ENCODE measurements at regions not wholly inside any gene's neighbourhood (a gene's known extent, or its start where the extent isn't known, plus 50 kb on each side); places are given as distances from the start of the nearest gene placed in this dataset.

DNA sequence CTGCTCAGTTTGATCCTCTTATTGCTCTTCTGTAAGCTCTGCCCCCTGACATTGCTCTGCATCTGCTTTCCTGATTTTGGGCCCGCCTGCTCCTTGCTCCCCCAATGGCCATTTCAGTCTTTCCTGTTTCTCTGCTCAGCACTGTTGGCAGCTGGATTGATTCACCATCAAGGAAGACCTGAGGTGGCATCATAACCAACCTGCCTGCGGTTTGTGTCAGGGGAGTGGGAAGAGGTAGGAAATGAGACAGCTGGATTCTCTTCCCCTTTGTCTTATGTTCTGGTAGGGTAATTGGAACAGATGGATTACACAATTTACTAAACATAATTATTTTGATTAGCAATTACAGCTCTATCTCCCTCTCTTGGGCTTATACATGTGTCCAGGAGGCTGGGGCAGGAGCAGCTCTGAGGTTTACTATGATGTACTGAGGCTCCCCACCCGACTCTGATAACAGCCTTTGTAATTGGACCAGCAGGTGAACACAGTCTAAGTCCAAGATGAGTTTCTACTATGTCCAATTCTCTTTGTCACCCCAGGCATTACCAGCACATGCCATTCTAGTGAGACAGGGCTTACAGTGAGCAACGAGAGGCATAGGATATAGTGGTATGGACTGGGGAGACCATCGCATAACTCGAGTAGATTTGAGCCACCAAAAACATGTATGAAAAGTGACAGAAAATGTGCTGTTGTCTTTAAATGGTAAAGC is 151.8 kb upstream of the MMADHC start:
- Histone ChIP-seq H3K36me3 (ENCODE audit: insufficient read depth, low read length) (no peaks in the 10 kb centered on the region), H3K4me3 (ENCODE audit: low read depth, low read length, poor library complexity, severe bottlenecking) (no peak overlapping the region), H3K27me3 (ENCODE audit: insufficient read depth, low read length) (no peaks in the 10 kb centered on the region), H4K20me1 (ENCODE audit: insufficient read depth, low read length) (no peaks in the 10 kb centered on the region), H3K9me2 (ENCODE audit: low read depth, low read length) (no peaks in the 10 kb centered on the region), H3F3A (ENCODE audit: insufficient read depth, low read length) (no peaks in the 10 kb centered on the region), H3K4me1 (ENCODE audit: insufficient read depth, low read length, severe bottlenecking) (no peaks in the 10 kb centered on the region), H3K9ac (ENCODE audit: low read length) (no peak overlapping the region), H3K4me2 (ENCODE audit: low read length) (no peak overlapping the region), H3K79me2 (ENCODE audit: insufficient read depth, low read length) (no peaks in the 10 kb centered on the region), H3K9me3 (ENCODE audit: low read length) (no peaks in the 10 kb centered on the region), H3K27ac (ENCODE audit: low read depth, low read length, poor library complexity, severe bottlenecking) (no peak overlapping the region), H2AFZ (ENCODE audit: low read length) (no peak overlapping the region)
- TF ChIP-seq, protein P1, sequence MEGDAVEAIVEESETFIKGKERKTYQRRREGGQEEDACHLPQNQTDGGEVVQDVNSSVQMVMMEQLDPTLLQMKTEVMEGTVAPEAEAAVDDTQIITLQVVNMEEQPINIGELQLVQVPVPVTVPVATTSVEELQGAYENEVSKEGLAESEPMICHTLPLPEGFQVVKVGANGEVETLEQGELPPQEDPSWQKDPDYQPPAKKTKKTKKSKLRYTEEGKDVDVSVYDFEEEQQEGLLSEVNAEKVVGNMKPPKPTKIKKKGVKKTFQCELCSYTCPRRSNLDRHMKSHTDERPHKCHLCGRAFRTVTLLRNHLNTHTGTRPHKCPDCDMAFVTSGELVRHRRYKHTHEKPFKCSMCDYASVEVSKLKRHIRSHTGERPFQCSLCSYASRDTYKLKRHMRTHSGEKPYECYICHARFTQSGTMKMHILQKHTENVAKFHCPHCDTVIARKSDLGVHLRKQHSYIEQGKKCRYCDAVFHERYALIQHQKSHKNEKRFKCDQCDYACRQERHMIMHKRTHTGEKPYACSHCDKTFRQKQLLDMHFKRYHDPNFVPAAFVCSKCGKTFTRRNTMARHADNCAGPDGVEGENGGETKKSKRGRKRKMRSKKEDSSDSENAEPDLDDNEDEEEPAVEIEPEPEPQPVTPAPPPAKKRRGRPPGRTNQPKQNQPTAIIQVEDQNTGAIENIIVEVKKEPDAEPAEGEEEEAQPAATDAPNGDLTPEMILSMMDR (IDR thresholded peaks at IDR 0.05; ENCODE audit: low read length), result no peak

DNA sequence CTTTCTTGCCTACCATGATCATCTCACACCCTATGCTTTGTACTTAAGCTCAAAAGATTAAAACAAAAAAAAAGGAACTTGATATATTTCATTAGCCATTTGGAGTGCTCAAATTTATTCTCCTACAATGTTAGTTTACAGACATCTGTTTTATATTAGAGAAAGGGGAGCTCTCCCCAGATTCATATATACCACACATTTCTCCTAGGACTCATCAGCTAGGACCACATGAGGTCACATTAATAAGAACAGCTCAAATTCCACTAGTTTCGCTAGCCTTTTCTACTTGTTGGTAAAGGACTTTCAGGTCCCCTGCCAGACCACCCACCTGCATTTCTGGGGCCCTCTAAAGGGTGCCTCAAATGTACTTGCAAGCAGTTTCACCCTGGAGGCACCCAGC is 151.2 kb upstream of the MMADHC start:
- H3K79me2 ChIP-seq (ENCODE audit: insufficient read depth, low read length), result no peaks in the 10 kb centered on the region
- no peaks in the 10 kb centered on the region for H3K9me2 ChIP-seq (ENCODE audit: low read depth, low read length)
- no peak overlapping the region for H3K9ac ChIP-seq (ENCODE audit: low read length)
- no peaks in the 10 kb centered on the region for H3F3A ChIP-seq (ENCODE audit: insufficient read depth, low read length)
- no peak overlapping the region for H2AFZ ChIP-seq (ENCODE audit: low read length)
- no peak overlapping the region for H3K27ac ChIP-seq (ENCODE audit: low read depth, low read length, poor library complexity, severe bottlenecking)
- H3K27me3 ChIP-seq (ENCODE audit: insufficient read depth, low read length), result no peaks in the 10 kb centered on the region
- no peaks in the 10 kb centered on the region for H4K20me1 ChIP-seq (ENCODE audit: insufficient read depth, low read length)
- no peaks in the 10 kb centered on the region for H3K36me3 ChIP-seq (ENCODE audit: insufficient read depth, low read length)
- H3K9me3 ChIP-seq (ENCODE audit: low read length), result no peaks in the 10 kb centered on the region
- no peak overlapping the region for H3K4me2 ChIP-seq (ENCODE audit: low read length)
- TF ChIP-seq, protein P1 (IDR thresholded peaks at IDR 0.05; ENCODE audit: low read length), result no peak
- TF ChIP-seq EZH2 (IDR thresholded peaks at IDR 0.05; ENCODE audit: borderline replicate concordance, low read length), result no peak
- H3K4me3 ChIP-seq (ENCODE audit: low read depth, low read length, poor library complexity, severe bottlenecking), result no peak overlapping the region
- no peaks in the 10 kb centered on the region for H3K4me1 ChIP-seq (ENCODE audit: insufficient read depth, low read length, severe bottlenecking)

DNA sequence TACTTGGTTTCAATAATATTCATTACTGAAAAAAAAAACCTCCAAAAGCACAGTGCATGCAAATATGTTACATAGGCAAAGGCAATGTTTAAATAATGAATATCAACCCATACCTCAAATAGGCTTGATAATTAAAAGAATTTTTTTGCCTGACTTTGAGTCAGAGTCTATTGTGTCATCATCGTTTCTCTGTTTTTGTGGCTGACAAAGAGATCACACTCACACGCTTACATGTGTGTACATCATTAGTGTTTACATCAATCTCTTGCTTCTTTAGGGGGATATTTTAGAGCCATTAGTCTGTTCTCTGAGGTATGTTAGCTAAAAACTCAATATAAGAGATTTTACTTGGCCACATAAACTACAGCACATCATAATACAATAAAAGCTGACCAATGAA is 150.3 kb upstream of the MMADHC start:
- no peak overlapping the region for H3K27ac ChIP-seq (ENCODE audit: low read depth, low read length, poor library complexity, severe bottlenecking)
- TF ChIP-seq, protein P1 (IDR thresholded peaks at IDR 0.05; ENCODE audit: low read length), result no peak
- no peak for TF ChIP-seq EZH2 (IDR thresholded peaks at IDR 0.05; ENCODE audit: borderline replicate concordance, low read length)
- no peaks in the 10 kb centered on the region for H3K9me3 ChIP-seq (ENCODE audit: low read length)
- no peak overlapping the region for H2AFZ ChIP-seq (ENCODE audit: low read length)
- H3K36me3 ChIP-seq (ENCODE audit: insufficient read depth, low read length), result no peaks in the 10 kb centered on the region
- no peak overlapping the region for H3K4me3 ChIP-seq (ENCODE audit: low read depth, low read length, poor library complexity, severe bottlenecking)
- no peaks in the 10 kb centered on the region for H3K27me3 ChIP-seq (ENCODE audit: insufficient read depth, low read length)
- H3F3A ChIP-seq (ENCODE audit: insufficient read depth, low read length), result no peaks in the 10 kb centered on the region
- no peaks in the 10 kb centered on the region for H3K4me1 ChIP-seq (ENCODE audit: insufficient read depth, low read length, severe bottlenecking)
- H4K20me1 ChIP-seq (ENCODE audit: insufficient read depth, low read length), result no peaks in the 10 kb centered on the region
- no peaks in the 10 kb centered on the region for H3K9me2 ChIP-seq (ENCODE audit: low read depth, low read length)
- no peaks in the 10 kb centered on the region for H3K79me2 ChIP-seq (ENCODE audit: insufficient read depth, low read length)
- no peak overlapping the region for H3K9ac ChIP-seq (ENCODE audit: low read length)
- H3K4me2 ChIP-seq (ENCODE audit: low read length), result no peak overlapping the region
